ENCODE measurements at regions not wholly inside any gene's neighbourhood (a gene's known extent, or its start where the extent isn't known, plus 50 kb on each side); places are given as distances from the start of the nearest gene placed in this dataset.

GRCh38 chrX:100120956-100121355 lies 289.1 kb downstream of the PCDH19 start:
- Histone ChIP-seq H3K4me3 (ENCODE audit: insufficient read length, low read depth) (no peak overlapping the region), H3K4me1 (ENCODE audit: insufficient read depth, insufficient read length) (no peaks in the 10 kb centered on the region), H3K9ac (ENCODE audit: insufficient read length, low read depth) (no peak overlapping the region), H3K36me3 (ENCODE audit: insufficient read depth, insufficient read length, low read length) (no peaks in the 10 kb centered on the region), H3K9me3 (ENCODE audit: insufficient read depth, low read length) (no peaks in the 10 kb centered on the region), H3K27me3 (ENCODE audit: insufficient read depth, insufficient read length) (no peaks in the 10 kb centered on the region)
- no peak for DNase-seq (ENCODE audit: low read depth, low spot score)
- TF ChIP-seq SUZ12 (IDR thresholded peaks at IDR 0.05; ENCODE audit: extremely low read depth, insufficient read depth, insufficient read length) (no peak), YY1 (IDR thresholded peaks at IDR 0.05; ENCODE audit: insufficient read depth, insufficient read length) (no peak), ZNF274 (IDR thresholded peaks at IDR 0.05; ENCODE audit: low read depth, low read length) (no peak)

GRCh38 chrX:100098660-100099375 lies 311.3 kb downstream of the PCDH19 start:
- Histone ChIP-seq H3K4me1 (ENCODE audit: insufficient read depth, insufficient read length) (no peaks in the 10 kb centered on the region), H3K9me3 (ENCODE audit: insufficient read depth, low read length) (0 out of 2 replicates have a peak, but pooled peaks cover under 1% of the 10 kb centered on the region), H3K27me3 (ENCODE audit: insufficient read depth, insufficient read length) (no peaks in the 10 kb centered on the region), H3K4me3 (ENCODE audit: insufficient read length, low read depth) (no peak overlapping the region), H3K9ac (ENCODE audit: insufficient read length, low read depth) (no peak overlapping the region), H3K36me3 (ENCODE audit: insufficient read depth, insufficient read length, low read length) (no peaks in the 10 kb centered on the region)
- no peak for TF ChIP-seq ZNF274 (IDR thresholded peaks at IDR 0.05; ENCODE audit: low read depth, low read length)
- TF ChIP-seq YY1 (IDR thresholded peaks at IDR 0.05; ENCODE audit: insufficient read depth, insufficient read length) = no peak
- no peak for TF ChIP-seq SUZ12 (IDR thresholded peaks at IDR 0.05; ENCODE audit: extremely low read depth, insufficient read depth, insufficient read length)
- no peak for DNase-seq (ENCODE audit: low read depth, low spot score)

DNA sequence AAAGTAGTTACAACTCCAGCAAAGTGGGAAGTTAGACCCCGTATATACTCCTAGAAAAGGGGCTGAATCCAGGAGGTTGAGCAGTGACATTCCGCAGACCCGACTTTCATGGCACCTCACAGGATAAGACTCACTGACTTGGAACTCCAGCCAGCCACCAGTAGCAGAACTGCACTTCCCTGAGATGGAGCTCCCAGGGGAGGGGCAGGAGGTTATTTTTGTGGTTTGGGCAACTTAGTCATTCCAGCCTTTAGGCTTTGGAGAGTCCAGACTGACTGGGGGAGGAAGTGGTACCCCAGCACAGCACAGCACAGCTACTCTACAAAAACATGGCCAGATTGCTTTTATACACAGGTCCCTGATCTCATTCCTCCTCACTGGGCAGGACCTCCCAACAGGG lies 319.1 kb downstream of the PCDH19 start:
- Histone ChIP-seq H3K36me3 (ENCODE audit: insufficient read depth, insufficient read length, low read length) (no peaks in the 10 kb centered on the region), H3K27me3 (ENCODE audit: insufficient read depth, insufficient read length) (no peaks in the 10 kb centered on the region), H3K9ac (ENCODE audit: insufficient read length, low read depth) (no peak overlapping the region), H3K4me3 (ENCODE audit: insufficient read length, low read depth) (no peak overlapping the region), H3K4me1 (ENCODE audit: insufficient read depth, insufficient read length) (no peaks in the 10 kb centered on the region), H3K9me3 (ENCODE audit: insufficient read depth, low read length) (0 out of 2 replicates have a peak, but pooled peaks cover 9% of the 10 kb centered on the region)
- TF ChIP-seq YY1 (IDR thresholded peaks at IDR 0.05; ENCODE audit: insufficient read depth, insufficient read length) (no peak), SUZ12 (IDR thresholded peaks at IDR 0.05; ENCODE audit: extremely low read depth, insufficient read depth, insufficient read length) (no peak), ZNF274 (IDR thresholded peaks at IDR 0.05; ENCODE audit: low read depth, low read length) (no peak)
- DNase-seq (ENCODE audit: low read depth, low spot score) = no peak

- Histone ChIP-seq H3K4me1 (ENCODE audit: insufficient read depth, insufficient read length) (no peaks in the 10 kb centered on the region), H3K9ac (ENCODE audit: insufficient read length, low read depth) (no peak overlapping the region), H3K9me3 (ENCODE audit: insufficient read depth, low read length) (0 out of 2 replicates have a peak, but pooled peaks cover 9% of the 10 kb centered on the region), H3K4me3 (ENCODE audit: insufficient read length, low read depth) (no peak overlapping the region), H3K36me3 (ENCODE audit: insufficient read depth, insufficient read length, low read length) (no peaks in the 10 kb centered on the region), H3K27me3 (ENCODE audit: insufficient read depth, insufficient read length) (no peaks in the 10 kb centered on the region)
- TF ChIP-seq YY1 (IDR thresholded peaks at IDR 0.05; ENCODE audit: insufficient read depth, insufficient read length) (no peak), SUZ12 (IDR thresholded peaks at IDR 0.05; ENCODE audit: extremely low read depth, insufficient read depth, insufficient read length) (no peak), ZNF274 (IDR thresholded peaks at IDR 0.05; ENCODE audit: low read depth, low read length) (no peak)
- no peak for DNase-seq (ENCODE audit: low read depth, low spot score)
These were observed 320.3 kb downstream of the PCDH19 start for GRCh38 chrX:100089724-100090123.

- H3K9ac ChIP-seq (ENCODE audit: insufficient read length, low read depth) = no peak overlapping the region
- no peak for DNase-seq (ENCODE audit: low read depth, low spot score)
- no peak for TF ChIP-seq YY1 (IDR thresholded peaks at IDR 0.05; ENCODE audit: insufficient read depth, insufficient read length)
- no peak for TF ChIP-seq ZNF274 (IDR thresholded peaks at IDR 0.05; ENCODE audit: low read depth, low read length)
- TF ChIP-seq SUZ12 (IDR thresholded peaks at IDR 0.05; ENCODE audit: extremely low read depth, insufficient read depth, insufficient read length) = no peak
- H3K36me3 ChIP-seq (ENCODE audit: insufficient read depth, insufficient read length, low read length) = no peaks in the 10 kb centered on the region
- no peaks in the 10 kb centered on the region for H3K27me3 ChIP-seq (ENCODE audit: insufficient read depth, insufficient read length)
- 0 out of 2 replicates have a peak, but pooled peaks cover 3% of the 10 kb centered on the region for H3K9me3 ChIP-seq (ENCODE audit: insufficient read depth, low read length)
- peaks cover 2% of the 10 kb centered on the region for H3K4me1 ChIP-seq (ENCODE audit: insufficient read depth, insufficient read length)
- no peak overlapping the region for H3K4me3 ChIP-seq (ENCODE audit: insufficient read length, low read depth)
These were observed 324.2 kb downstream of the PCDH19 start for GRCh38 chrX:100085846-100086245.

DNA sequence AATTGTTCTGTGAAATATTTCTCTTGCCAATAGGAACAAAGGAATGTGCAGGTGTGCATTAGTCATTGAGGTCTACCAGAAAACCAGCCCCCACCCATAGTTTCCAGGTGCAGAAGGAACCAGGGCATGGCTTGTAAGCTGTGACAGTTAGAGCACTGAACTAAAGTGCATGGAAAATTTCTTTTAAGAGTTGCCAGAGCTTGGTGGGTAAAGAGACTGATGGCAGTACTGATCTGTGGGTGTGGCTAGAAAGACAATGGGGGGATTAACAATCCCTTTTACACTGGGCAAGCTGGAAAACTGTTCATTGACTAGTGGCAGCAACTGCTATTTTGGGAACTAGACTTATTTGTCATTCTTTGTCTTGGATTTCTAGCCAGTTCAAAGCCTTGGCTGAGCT lies 326.9 kb downstream of the PCDH19 start:
- H3K9me3 ChIP-seq (ENCODE audit: insufficient read depth, low read length) = 0 out of 2 replicates have a peak, but pooled peaks cover 6% of the 10 kb centered on the region
- H3K27me3 ChIP-seq (ENCODE audit: insufficient read depth, insufficient read length) = no peaks in the 10 kb centered on the region
- H3K4me1 ChIP-seq (ENCODE audit: insufficient read depth, insufficient read length) = peaks cover 2% of the 10 kb centered on the region
- DNase-seq (ENCODE audit: low read depth, low spot score) = no peak
- no peak overlapping the region for H3K4me3 ChIP-seq (ENCODE audit: insufficient read length, low read depth)
- TF ChIP-seq ZNF274 (IDR thresholded peaks at IDR 0.05; ENCODE audit: low read depth, low read length) = no peak
- no peak for TF ChIP-seq YY1 (IDR thresholded peaks at IDR 0.05; ENCODE audit: insufficient read depth, insufficient read length)
- no peak for TF ChIP-seq SUZ12 (IDR thresholded peaks at IDR 0.05; ENCODE audit: extremely low read depth, insufficient read depth, insufficient read length)
- no peaks in the 10 kb centered on the region for H3K36me3 ChIP-seq (ENCODE audit: insufficient read depth, insufficient read length, low read length)
- H3K9ac ChIP-seq (ENCODE audit: insufficient read length, low read depth) = no peak overlapping the region

GRCh38 chrX:100081503-100081902 lies 328.6 kb downstream of the PCDH19 start:
- no peaks in the 10 kb centered on the region for H3K27me3 ChIP-seq (ENCODE audit: insufficient read depth, insufficient read length)
- TF ChIP-seq SUZ12 (IDR thresholded peaks at IDR 0.05; ENCODE audit: extremely low read depth, insufficient read depth, insufficient read length) = no peak
- no peak for DNase-seq (ENCODE audit: low read depth, low spot score)
- H3K9me3 ChIP-seq (ENCODE audit: insufficient read depth, low read length) = 0 out of 2 replicates have a peak, but pooled peaks cover 6% of the 10 kb centered on the region
- no peaks in the 10 kb centered on the region for H3K36me3 ChIP-seq (ENCODE audit: insufficient read depth, insufficient read length, low read length)
- no peak overlapping the region for H3K9ac ChIP-seq (ENCODE audit: insufficient read length, low read depth)
- H3K4me3 ChIP-seq (ENCODE audit: insufficient read length, low read depth) = no peak overlapping the region
- peaks cover 2% of the 10 kb centered on the region for H3K4me1 ChIP-seq (ENCODE audit: insufficient read depth, insufficient read length)
